HepG2 (cell line): ENCODE measurements at regions not wholly inside any gene's neighbourhood (a gene's known extent, or its start where the extent isn't known, plus 50 kb on each side); places are given as distances from the start of the nearest gene placed in this dataset.

Source experiments
- CAMTA2 ChIP-seq: sonication (generic); formaldehyde crosslinking; IDR thresholded peaks from 2 replicates; pipeline ENCODE4 v1.4.0; 2020; ENCODE audit warnings: mild to moderate bottlenecking, missing genetic modification reagents, borderline replicate concordance
- FOXJ3 ChIP-seq: sonication (generic); formaldehyde crosslinking; IDR thresholded peaks from 2 replicates; pipeline ENCODE4 v1.4.0; 2020; ENCODE audit warnings: missing genetic modification reagents, mild to moderate bottlenecking, borderline replicate concordance
- KLF6 ChIP-seq: IDR thresholded peaks from 2 replicates; pipeline ENCODE4 v1.8.0; 2016; ENCODE audit warnings: missing biosample characterization, missing genetic modification reagents
- PRMT3 ChIP-seq: sonication (generic); formaldehyde crosslinking; IDR thresholded peaks from 2 replicates; pipeline ENCODE4 v1.8.1; 2022; ENCODE audit warnings: low read depth, mild to moderate bottlenecking, moderate library complexity, missing genetic modification reagents, borderline replicate concordance
- SOX13 ChIP-seq, 3 experiments: fragments of 450-650 bp in 1 of 3; sonication (generic) in 1 of 3; formaldehyde crosslinking in 1 of 3; IDR thresholded peaks in 2 of 3; conservative IDR thresholded peaks in 1 of 3; 2 replicates each; pipeline versions ENCODE4 v1.5.0 to v1.6.1; 2016 to 2020; ENCODE audit warnings: antibody characterized with exemption in 1 of 3, mild to moderate bottlenecking in 1 of 3, missing compliant biosample characterization in 1 of 3, missing genetic modification reagents in 1 of 3, moderate library complexity in 1 of 3
- ZNF24 ChIP-seq: fragments of 450-650 bp; IDR thresholded peaks from 2 replicates; pipeline ENCODE4 v1.6.1; 2017; ENCODE audit warnings: antibody characterized with exemption, mild to moderate bottlenecking
- ZNF280D ChIP-seq: sonication (generic); formaldehyde crosslinking; IDR thresholded peaks from 2 replicates; pipeline ENCODE4 v1.5.1; 2020; ENCODE audit warnings: mild to moderate bottlenecking, missing genetic modification reagents
- ZNF282 ChIP-seq: fragments of 450-650 bp; IDR thresholded peaks from 2 replicates; pipeline ENCODE4 v1.6.1; 2018; ENCODE audit not compliant: partially characterized antibody
- ZNF776 ChIP-seq: sonication (generic); formaldehyde crosslinking; IDR thresholded peaks from 2 replicates; pipeline ENCODE4 v1.4.0; 2020; ENCODE audit warnings: mild to moderate bottlenecking, missing genetic modification reagents

DNA sequence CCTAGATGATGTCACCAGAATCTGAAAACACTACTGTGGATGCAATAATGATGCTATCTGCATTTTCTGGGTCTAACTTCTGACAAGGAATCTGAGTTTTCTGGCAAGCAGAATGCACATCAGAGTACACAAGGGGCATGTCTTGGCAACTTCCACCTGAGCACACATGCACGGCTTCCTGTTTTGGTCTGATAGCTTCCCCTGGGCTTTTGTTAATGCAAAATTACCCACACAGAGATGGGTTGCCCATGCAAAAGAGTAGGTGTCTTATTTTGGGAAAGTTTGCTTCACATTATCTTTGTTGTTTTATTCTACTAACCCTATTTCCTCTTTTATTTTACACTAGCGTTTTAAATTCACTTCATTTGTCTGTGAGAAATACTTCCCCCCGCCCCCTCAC is 74.2 kb upstream of the SATB1 start:
- no peak for TF ChIP-seq SOX13 (IDR thresholded peaks at IDR 0.05)
- TF ChIP-seq SOX13 (CRISPR knock-in tag; conservative IDR thresholded peaks at IDR 0.05 in 1 of 2, IDR thresholded peaks at IDR 0.05 in 1 of 2), result no peak
- no peak for TF ChIP-seq ZNF280D
- TF ChIP-seq KLF6, result no peak
- TF ChIP-seq FOXJ3 (CRISPR knock-in tag), result no peak
- TF ChIP-seq ZNF282, result no peak
- no peak for TF ChIP-seq ZNF776 (CRISPR knock-in tag)
- no peak for TF ChIP-seq CAMTA2 (CRISPR knock-in tag)
- TF ChIP-seq PRMT3 (CRISPR knock-in tag), result no peak
- TF ChIP-seq ZNF24, result no peak
